OCI-LY7 (cell line): ENCODE measurements at regions not wholly inside any gene's neighbourhood (a gene's known extent, or its start where the extent isn't known, plus 50 kb on each side); places are given as distances from the start of the nearest gene placed in this dataset.

ENCODE experiments used
- BruUV-seq: library from RNA; stranded (reverse); fragments of 400-500 nt; replicated peaks from 2 replicates; lab custom pipeline; 2021; lab: Mats Ljungman, UMichigan
- CTCF ChIA-PET: fragments of 300-600 bp; sonication (Branson Sonifier 250); formaldehyde crosslinking; loops from one replicate; lab custom pipeline; 2022; ENCODE audit warnings: antibody characterized with exemption; ENCODE audit not compliant: unreplicated experiment; lab: Charles Lee
- POLR2A ChIA-PET: fragments of 300-600 bp; sonication (Branson Sonifier 250); formaldehyde crosslinking; loops from one replicate; lab custom pipeline; 2022; ENCODE audit warnings: antibody characterized with exemption; lab: Charles Lee
- DNase-seq: peaks from one replicate; pipeline ENCODE4 v3.0.0-alpha.2; 2015; ENCODE audit warnings: low spot score
- H2AFZ ChIP-seq: fragments of 200-600 bp; sonication (generic), shearing (Covaris generic); 2 replicates; pipeline ENCODE4 v1.6.1; 2014; ENCODE audit warnings: mild to moderate bottlenecking, antibody characterized with exemption, low read length, moderate library complexity
- H3K27ac ChIP-seq: fragments of 200-600 bp; sonication (generic); 2 replicates; pipeline ENCODE4 v1.5.1; 2014; ENCODE audit warnings: mixed run types, low read depth, mild to moderate bottlenecking, moderate library complexity, low read length, inconsistent platforms; ENCODE audit not compliant: poor library complexity, severe bottlenecking
- H3K36me3 ChIP-seq: fragments of 200-600 bp; sonication (generic); 2 replicates; pipeline ENCODE4 v1.6.1; 2014; ENCODE audit warnings: mild to moderate bottlenecking, antibody characterized with exemption, low read length, moderate library complexity, mixed read lengths; ENCODE audit not compliant: insufficient read depth
- H3K4me1 ChIP-seq: fragments of 200-600 bp; sonication (generic); 2 replicates; pipeline ENCODE4 v1.5.1; 2014; ENCODE audit warnings: mild to moderate bottlenecking, low read length; ENCODE audit not compliant: insufficient read depth, poor library complexity, severe bottlenecking
- H3K4me2 ChIP-seq: fragments of 200-600 bp; sonication (generic); 2 replicates; pipeline ENCODE4 v1.6.1; 2014; ENCODE audit warnings: mild to moderate bottlenecking, low read length
- H3K4me3 ChIP-seq: fragments of 200-600 bp; sonication (generic); 2 replicates; pipeline ENCODE4 v1.5.1; 2014; ENCODE audit warnings: mild to moderate bottlenecking, low read depth, low read length; ENCODE audit not compliant: poor library complexity, severe bottlenecking
- H3K79me2 ChIP-seq: fragments of 200-600 bp; sonication (generic); 2 replicates; pipeline ENCODE4 v1.6.1; 2016; ENCODE audit warnings: low read depth, mild to moderate bottlenecking, low read length, moderate library complexity, mixed read lengths; ENCODE audit not compliant: insufficient read depth
- H3K9me2 ChIP-seq: fragments of 200-600 bp; sonication (generic); 2 replicates; pipeline ENCODE4 v1.6.1; 2016; ENCODE audit warnings: mild to moderate bottlenecking, low read length, mixed read lengths; ENCODE audit not compliant: insufficient read depth
- H3K9me3 ChIP-seq: fragments of 200-600 bp; sonication (generic); 2 replicates; pipeline ENCODE4 v1.6.1; 2014; ENCODE audit warnings: mild to moderate bottlenecking, mixed run types, low read length, mixed read lengths
- H4K20me1 ChIP-seq: fragments of 200-600 bp; sonication (generic); 2 replicates; pipeline ENCODE4 v1.6.1; 2014; ENCODE audit warnings: mild to moderate bottlenecking, antibody characterized with exemption, low read length, moderate library complexity, mixed read lengths; ENCODE audit not compliant: insufficient read depth
- EZH2phosphoT487 ChIP-seq: fragments of 200-600 bp; sonication (generic); IDR thresholded peaks from 2 replicates; pipeline ENCODE4 v1.6.1; 2018; ENCODE audit warnings: low read depth, borderline replicate concordance, mild to moderate bottlenecking, mixed run types, antibody characterized with exemption, low read length, moderate library complexity, mixed read lengths
- intact Hi-C: fragments of 100-400 bp; cut with micrococcal nuclease; formaldehyde crosslinking; loops from one replicate; pipeline ENCODE4 v1.10.0; 2022; ENCODE audit not compliant: unreplicated experiment
- TF ChIP-seq, protein P1 (sequence below): fragments of 200-600 bp; sonication (generic); conservative IDR thresholded peaks from 2 replicates; pipeline ENCODE4 v1.5.1; 2014; ENCODE audit warnings: mild to moderate bottlenecking, antibody characterized with exemption, low read length, moderate library complexity, mixed read lengths

DNA sequence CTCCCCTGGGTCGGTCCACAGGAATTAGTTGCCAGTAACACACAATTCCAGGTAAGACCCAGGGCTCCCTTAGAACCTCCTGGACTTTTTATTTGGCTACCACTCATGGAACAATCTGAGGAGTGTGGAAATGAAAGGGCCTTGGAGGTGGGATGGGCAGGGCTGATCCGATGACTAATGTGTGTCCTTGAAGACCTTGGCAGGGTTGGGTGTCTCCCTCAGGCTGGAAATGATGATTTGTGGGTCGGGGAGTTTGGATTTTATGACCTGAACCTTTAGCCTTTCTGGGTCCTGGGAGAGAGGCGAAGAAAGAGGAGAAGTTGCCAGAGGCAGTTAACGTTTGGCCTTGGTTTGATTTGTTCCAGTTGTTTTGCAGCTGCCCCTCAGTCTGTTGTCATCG is 425.0 kb downstream of the MID1IP1 start:
- no TSS peak for BruUV-seq
- Histone ChIP-seq H3K4me1 (no peaks in the 10 kb centered on the region), H2AFZ (no peak overlapping the region), H3K79me2 (no peaks in the 10 kb centered on the region), H4K20me1 (no peaks in the 10 kb centered on the region), H3K9me3 (no peaks in the 10 kb centered on the region), H3K27ac (no peak overlapping the region), H3K9me2 (no peaks in the 10 kb centered on the region), H3K4me2 (no peak overlapping the region), H3K36me3 (no peaks in the 10 kb centered on the region), H3K4me3 (no peak overlapping the region)
- ChIA-PET POLR2A (no interaction called here), CTCF (no interaction called here)
- no peak for TF ChIP-seq EZH2phosphoT487
- TF ChIP-seq, protein P1, sequence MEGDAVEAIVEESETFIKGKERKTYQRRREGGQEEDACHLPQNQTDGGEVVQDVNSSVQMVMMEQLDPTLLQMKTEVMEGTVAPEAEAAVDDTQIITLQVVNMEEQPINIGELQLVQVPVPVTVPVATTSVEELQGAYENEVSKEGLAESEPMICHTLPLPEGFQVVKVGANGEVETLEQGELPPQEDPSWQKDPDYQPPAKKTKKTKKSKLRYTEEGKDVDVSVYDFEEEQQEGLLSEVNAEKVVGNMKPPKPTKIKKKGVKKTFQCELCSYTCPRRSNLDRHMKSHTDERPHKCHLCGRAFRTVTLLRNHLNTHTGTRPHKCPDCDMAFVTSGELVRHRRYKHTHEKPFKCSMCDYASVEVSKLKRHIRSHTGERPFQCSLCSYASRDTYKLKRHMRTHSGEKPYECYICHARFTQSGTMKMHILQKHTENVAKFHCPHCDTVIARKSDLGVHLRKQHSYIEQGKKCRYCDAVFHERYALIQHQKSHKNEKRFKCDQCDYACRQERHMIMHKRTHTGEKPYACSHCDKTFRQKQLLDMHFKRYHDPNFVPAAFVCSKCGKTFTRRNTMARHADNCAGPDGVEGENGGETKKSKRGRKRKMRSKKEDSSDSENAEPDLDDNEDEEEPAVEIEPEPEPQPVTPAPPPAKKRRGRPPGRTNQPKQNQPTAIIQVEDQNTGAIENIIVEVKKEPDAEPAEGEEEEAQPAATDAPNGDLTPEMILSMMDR: no peak
- intact Hi-C loops: no loop called here
- DNase-seq: no peak

DNA sequence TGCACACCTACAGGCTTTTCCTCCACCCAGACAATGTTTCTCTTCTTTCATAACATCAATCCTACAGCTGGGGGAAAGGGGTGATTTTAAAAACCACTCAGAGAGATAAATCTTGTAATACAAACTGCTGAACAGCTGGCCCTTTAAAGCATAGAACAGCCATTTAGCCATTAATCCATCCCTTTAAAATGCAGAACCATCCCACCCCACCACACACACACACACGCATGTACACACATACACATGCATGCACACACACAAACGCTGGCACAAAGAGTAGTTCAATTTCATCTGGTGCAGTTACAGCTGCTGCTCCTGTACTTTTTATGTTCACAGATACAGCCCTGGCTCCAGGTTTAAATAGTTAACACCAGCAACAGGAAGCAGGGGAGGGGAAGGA is 426.1 kb downstream of the MID1IP1 start:
- ChIA-PET CTCF (no interaction called here), POLR2A (no interaction called here)
- Histone ChIP-seq H3K36me3 (no peaks in the 10 kb centered on the region), H3K9me2 (no peaks in the 10 kb centered on the region), H3K4me3 (no peak overlapping the region), H3K27ac (no peak overlapping the region), H2AFZ (no peak overlapping the region), H4K20me1 (no peaks in the 10 kb centered on the region), H3K4me1 (no peaks in the 10 kb centered on the region), H3K79me2 (no peaks in the 10 kb centered on the region), H3K4me2 (no peak overlapping the region), H3K9me3 (no peaks in the 10 kb centered on the region)
- intact Hi-C loops: no loop called here
- TF ChIP-seq EZH2phosphoT487: no peak
- TF ChIP-seq, protein P1: no peak
- BruUV-seq: no TSS peak
- DNase-seq: no peak

DNA sequence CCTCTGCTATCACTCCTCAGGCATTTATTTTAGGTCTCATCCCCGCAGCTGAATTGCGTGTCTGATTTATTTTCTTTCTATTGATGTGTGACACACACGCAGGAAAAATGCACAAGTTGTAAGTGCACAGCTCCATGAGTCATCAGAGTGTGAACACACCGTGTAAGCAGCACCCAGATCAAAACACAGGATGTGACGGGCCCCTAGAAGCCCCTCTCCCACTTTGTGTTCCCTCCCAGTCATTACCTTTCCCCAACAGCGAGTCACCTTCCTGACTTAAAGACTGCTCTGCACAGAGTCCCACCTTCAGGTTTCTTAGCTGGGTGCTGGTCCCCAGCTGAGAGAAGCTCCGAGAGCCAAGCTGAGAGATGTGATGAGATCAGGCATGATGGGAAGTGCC is 436.7 kb downstream of the MID1IP1 start:
- Histone ChIP-seq H3K4me2 (no peak overlapping the region), H3K4me3 (no peak overlapping the region), H3K36me3 (no peaks in the 10 kb centered on the region), H3K9me2 (no peaks in the 10 kb centered on the region), H3K9me3 (no peaks in the 10 kb centered on the region), H2AFZ (no peak overlapping the region), H3K79me2 (no peaks in the 10 kb centered on the region), H4K20me1 (no peaks in the 10 kb centered on the region), H3K4me1 (no peaks in the 10 kb centered on the region), H3K27ac (no peak overlapping the region)
- ChIA-PET CTCF (no interaction called here), POLR2A (interaction anchor here (0.7 kb wide), 1 partner anchor 1512 kb away, joined by 3 read pairs; no protein-coding TSS in a partner anchor)
- intact Hi-C loops: no loop called here
- no peak for DNase-seq
- BruUV-seq: no TSS peak
- TF ChIP-seq, protein P1: no peak
